WTC11 (cell line): ENCODE measurements at regions not wholly inside any gene's neighbourhood (a gene's known extent, or its start where the extent isn't known, plus 50 kb on each side); places are given as distances from the start of the nearest gene placed in this dataset.

Experiments used
- CTCF ChIP-seq: fragments of 200-600 bp; IDR thresholded peaks from 2 replicates; pipeline ENCODE4 v1.8.0; 2022; ENCODE audit warnings: antibody characterized with exemption
- E2F1 ChIP-seq: sonication (generic); formaldehyde crosslinking; IDR thresholded peaks from 2 replicates; pipeline ENCODE4 v1.8.0; 2022; ENCODE audit warnings: mild to moderate bottlenecking, missing genetic modification reagents
- RORB ChIP-seq: fragments of 250-450 bp; sonication (Bioruptor Pico); IDR thresholded peaks from 2 replicates; pipeline ENCODE4 v1.9.0; 2021; ENCODE audit warnings: mild to moderate bottlenecking
- USF1 ChIP-seq: sonication (generic); formaldehyde crosslinking; IDR thresholded peaks from 2 replicates; pipeline ENCODE4 v1.8.0; 2022; ENCODE audit warnings: mild to moderate bottlenecking, missing genetic modification reagents

- TF ChIP-seq CTCF (no peak), USF1 (CRISPR knock-in tag) (no peak), E2F1 (CRISPR knock-in tag) (no peak), RORB (CRISPR knock-in tag) (no peak)
Measured at GRCh38 chr2:201947287-201947686, 86.4 kb upstream of the FZD7 start.
